LNCAP (cell line): ENCODE measurements at regions not wholly inside any gene's neighbourhood (a gene's known extent, or its start where the extent isn't known, plus 50 kb on each side); places are given as distances from the start of the nearest gene placed in this dataset.
A peak's percentile ranks its signal among the peaks of the same experiment; 100 is the strongest.

ENCODE experiments used
- CTCF ChIP-seq: fragments of 450-650 bp; IDR thresholded peaks from 2 replicates; pipeline ENCODE4 v1.5.1; 2017; ENCODE audit warnings: mild to moderate bottlenecking

DNA sequence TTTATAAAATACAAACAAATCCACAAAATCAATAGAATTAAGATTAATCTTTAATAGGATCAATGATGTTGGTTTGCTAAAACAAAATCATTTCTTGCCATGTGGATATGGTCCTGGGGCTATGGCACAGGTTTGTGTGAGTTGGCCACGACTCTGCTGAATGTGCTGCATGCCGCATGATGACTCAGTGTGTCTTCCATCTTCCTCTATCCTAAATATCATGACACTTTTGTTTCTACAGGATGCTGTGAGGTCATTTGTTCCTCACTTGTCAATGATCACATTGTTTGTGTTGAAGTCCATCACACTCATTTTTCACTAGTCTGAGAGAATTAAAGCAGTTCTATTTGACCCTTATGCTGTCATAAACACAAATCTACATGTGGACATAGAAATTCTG is 167.2 kb upstream of the ZBED5 start:
- no peak for TF ChIP-seq CTCF

DNA sequence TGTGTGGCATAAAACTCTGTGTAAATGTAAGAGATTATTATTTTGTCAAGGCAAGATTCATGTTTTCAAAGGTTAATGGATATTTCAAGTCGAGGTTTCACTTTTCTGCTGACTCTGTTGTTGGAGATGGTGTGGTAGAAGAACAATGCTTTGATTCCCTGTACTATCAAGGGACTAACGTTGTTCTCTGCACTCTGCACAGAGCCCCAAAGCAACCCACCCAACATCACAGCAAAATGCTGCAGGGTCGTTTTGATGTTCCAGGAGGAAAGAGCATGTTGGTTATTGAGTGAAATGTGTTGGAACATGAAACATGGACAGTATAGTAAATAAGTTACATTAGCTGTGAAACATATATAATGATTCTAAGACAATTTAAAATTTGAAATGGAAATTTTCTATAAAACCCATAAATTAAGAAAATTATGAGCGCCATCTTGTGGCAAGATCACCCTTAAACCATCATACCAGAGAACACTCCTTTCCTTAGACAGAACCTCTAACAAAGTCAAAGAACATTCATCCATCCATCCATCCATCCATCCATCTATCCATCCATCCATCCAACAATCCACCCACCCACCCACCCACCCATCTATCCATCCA is 164.4 kb upstream of the ZBED5 start:
- TF ChIP-seq CTCF = peak; percentile 48

DNA sequence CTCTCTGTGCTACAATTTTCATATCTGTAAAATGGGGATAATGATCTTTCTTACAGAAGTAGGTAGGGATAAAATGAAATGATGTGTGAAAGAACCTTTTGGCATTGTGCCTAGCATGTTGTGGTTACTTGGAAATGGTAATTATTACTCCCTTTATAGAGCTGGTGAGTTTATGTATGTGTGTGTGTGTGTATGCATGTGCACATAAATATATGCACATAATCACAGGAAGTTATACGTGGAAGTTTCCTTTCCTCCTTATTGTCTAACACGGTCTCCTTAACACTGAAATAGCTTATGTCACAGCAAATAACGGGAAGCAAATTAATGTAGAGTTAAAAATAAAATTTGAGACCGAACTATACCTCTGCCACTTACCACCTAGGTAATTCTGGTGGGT is 163.7 kb upstream of the ZBED5 start:
- TF ChIP-seq CTCF = no peak

DNA sequence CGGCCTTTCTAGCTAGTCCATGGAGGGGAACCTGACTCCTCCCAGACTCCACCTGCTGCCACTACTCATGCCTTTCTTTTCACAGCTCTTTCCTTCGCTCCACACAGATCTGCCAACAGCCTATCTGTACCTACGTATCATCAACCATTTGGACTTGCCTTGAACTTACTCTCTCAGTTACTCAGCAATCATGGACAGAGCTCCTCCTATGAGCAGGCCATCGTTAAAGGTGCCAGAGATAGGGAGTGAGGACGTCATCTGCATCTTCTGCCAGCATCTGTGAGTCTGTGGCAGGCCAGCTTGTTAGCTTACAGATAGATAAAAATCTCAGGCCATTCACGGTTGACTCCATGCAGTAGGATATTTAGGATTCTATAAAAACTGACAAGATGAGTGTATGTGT is 162.9 kb upstream of the ZBED5 start:
- TF ChIP-seq CTCF = no peak

DNA sequence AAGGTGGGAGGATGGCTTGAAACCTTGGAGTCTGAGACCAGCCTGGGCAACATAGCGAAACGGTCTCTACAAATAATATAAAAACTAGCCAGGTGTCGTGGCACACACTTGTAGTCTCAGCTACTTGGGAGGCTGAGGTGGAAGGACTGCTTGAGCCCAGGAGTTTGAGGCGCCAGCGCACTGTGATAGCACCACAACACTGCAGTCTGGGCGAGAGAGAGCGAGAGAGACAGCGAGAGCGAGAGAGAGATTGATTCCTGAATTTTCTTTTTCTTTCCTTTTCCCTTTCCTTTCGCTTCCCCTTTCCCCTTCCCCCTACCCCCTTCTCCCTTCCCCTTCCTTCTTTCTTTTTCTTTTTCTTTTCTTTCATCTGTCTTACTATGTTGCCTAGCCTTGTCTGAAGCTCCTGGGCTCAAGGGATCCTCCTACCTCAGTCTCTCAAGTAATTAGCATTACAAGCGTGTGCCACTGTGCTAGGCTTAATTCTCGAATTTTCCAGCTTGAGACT is 162.4 kb upstream of the ZBED5 start:
- TF ChIP-seq CTCF = no peak

DNA sequence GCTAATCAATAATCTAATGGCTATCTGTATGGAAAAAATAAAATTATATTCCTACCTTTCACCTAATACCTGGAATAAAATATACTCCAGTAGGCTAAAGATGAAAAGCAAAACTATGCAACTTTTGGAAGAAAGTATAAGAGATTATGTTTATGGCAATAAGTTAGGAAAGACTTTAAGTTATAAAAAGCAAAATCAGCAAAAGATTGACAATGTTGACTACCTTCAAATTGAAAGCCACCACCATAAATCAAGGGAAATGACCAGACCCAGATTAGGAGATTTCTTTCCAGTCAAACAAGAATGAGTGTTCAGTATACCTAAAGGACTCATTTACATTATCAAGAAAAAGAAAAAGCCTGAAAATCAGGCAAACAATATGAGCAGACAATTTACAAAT is 159.1 kb upstream of the ZBED5 start:
- no peak for TF ChIP-seq CTCF

DNA sequence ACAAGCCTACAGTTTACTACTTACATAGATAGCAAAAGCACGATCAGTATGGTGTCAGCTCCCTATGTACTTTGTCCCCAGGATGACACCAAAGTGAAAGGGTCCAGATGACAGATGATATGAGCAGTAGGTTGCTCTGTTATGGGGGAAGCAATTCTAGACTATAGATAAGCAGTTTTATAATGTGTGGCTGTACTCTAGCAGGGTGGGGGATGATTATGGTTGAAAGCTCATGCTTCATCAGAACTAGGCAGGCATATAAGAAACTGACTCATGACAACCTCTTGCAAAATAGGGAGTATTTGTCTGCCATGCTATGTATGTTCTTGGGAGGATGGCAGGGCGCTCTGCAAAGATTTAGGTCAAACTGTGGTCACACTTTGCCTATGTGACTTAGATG is 158.2 kb upstream of the ZBED5 start:
- TF ChIP-seq CTCF = no peak

GRCh38 chr11:11011617-11012016 is 153.8 kb upstream of the ZBED5 start:
- TF ChIP-seq CTCF = no peak
